ENCODE measurements at regions not wholly inside any gene's neighbourhood (a gene's known extent, or its start where the extent isn't known, plus 50 kb on each side); places are given as distances from the start of the nearest gene placed in this dataset.

DNA sequence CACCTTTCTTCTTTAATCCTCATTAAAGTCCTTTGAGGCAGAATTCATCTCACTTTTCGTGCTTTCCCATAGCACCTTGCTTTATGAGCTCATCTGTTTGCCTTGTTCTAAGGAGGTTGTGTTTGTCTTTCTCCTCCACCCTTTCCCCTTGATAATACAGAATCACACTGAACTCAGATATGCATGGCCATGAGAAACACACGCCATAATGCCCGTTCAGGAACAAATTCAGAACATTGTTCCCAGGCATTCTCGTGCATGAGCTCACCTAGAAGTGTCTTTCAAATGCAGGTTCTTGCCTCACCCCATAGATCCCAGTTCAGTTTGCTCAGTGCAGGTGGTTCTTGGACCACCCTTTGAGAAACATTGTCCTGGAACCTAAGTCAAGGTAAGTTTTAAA is 71.1 kb downstream of the TMEM114 start:
- DNase-seq, result peak; percentile 64

DNA sequence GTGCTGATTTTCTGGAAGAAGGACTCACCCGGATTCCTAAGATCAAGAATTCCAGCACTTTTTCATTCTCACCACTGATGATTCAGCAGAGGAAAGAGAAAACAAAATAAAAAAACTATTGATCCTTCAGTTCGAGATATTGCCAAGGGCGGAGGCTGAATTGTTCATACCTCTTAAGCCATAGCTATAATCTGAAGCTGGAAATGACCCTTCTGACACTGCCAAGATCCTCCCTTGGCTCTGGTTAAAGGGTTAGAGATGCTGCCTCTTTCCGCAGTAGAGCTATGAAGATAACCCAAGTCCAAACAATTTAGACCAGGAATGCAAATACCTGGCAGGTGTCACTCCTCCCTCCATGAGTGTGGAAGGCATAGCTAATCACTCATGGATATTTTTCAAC is 73.0 kb downstream of the TMEM114 start:
- no peak for DNase-seq

DNA sequence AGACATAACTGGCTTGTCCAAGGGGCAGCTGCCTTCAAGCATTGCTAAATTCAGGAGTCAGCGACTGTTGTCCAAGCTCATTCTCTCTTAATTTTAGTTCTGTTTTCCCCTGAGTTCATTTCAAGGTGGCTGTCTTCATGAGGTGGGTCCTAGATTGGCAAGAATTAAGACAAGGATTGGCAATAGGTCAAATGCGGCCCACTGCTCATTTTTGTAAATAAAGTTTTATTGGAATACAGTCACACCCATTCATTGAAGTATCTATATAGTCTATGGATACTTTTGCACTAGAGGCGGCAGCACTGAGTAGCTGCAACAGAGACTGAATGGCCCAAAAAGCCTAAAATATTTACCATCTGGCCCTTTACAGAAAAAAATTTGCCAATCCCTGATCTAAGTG is 73.8 kb downstream of the TMEM114 start:
- no peak for DNase-seq

DNA sequence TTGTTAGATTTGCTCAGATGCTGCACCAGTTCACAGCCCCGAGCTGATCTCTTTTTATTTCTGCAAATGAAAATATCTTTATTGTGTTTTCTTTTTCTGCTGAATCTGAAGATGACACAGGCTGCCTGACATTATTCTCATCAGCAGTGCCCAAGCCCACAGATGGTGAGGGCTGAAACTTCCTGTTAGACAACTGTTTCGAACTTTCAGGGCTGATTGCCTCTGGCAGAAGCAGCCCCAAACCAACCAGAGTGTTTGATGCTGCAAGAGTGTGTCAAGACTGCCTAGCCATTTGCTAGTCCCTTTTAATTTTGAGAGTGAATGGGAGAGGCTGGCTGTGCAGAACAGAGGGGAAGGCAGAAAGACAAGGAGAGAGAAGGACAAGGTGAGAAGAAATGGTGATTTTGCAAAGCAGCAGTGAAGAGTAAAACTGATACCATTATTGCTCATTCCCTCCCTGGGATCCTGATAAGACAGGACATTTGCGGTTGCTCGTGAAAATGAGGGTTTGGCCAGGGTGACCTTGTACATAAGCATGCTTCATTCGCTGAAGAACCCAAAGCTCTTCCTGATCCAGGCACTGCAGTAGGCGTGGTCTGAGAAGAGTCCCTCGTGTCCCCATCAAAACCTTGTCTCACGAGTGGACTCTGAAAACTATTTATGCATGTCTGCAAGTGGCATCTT is 77.2 kb downstream of the TMEM114 start:
- DNase-seq, result no peak

DNA sequence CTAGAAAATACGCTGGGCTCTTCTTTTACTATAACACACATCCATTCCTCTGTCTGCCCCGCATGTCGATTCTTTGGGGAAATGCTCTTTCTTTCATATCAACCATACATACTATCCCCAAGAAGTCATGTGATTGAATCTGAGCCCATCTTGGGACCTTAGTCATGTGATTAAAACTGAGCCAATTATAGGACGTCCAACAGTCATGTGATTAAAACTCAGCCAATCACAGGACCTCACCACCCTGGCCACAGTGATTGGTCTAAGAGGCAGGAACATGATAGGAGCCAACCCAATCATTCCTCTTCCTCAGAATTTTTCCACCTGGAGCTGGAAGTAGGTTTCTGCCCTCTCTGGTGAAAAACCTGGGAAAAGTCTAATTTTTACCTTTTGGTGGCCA is 78.8 kb downstream of the TMEM114 start:
- DNase-seq, result no peak

DNA sequence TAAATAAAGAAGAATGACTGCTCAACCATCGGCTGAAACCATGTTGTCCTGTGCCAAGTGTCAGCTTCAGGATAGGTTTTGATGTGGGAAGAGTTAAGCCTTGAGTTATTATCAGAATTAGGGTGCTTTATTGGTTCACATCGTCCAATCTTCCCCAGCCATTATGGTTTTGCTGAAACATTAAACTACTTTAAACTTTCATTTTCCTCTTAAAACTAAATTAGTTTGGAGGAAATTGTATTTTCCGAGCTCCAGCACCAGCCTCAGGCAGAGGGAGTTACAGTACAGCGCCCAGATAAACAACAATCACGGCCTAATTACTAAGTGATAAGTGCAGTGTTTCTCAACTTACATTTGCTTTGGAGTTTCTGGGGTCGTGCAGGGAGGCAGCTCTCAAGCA is 80.2 kb downstream of the TMEM114 start:
- no peak for DNase-seq

DNA sequence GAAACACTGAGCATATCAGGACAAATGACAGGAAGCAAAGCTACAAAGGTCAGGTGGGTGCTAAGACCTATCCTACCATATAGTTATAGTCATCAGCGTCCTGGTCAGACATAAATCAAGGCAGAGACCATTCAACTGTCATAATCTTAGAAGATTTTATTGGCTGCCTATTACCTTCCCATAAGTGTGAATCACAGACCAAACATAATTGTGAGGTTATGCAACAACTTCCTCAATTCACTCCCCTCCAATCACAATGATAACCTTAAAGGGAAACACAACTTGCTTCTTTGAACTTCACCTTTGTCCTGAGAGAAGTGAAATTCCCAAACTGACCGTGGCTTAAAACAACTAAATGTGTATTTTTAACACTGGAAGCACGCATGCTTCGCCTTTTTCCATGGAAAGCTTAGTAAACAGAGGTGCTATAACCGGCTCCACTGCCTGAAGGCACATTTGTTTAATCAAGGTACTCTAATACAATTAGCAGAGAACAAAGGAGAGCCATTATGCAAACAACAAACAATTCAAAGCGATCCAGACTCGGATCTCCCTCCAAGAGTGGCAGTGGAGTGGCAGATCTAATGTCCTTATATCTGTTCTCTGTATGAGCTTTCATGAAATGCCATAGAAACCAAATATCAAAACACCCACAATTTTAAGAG is 84.9 kb downstream of the TMEM114 start:
- peak; percentile 70 for DNase-seq

DNA sequence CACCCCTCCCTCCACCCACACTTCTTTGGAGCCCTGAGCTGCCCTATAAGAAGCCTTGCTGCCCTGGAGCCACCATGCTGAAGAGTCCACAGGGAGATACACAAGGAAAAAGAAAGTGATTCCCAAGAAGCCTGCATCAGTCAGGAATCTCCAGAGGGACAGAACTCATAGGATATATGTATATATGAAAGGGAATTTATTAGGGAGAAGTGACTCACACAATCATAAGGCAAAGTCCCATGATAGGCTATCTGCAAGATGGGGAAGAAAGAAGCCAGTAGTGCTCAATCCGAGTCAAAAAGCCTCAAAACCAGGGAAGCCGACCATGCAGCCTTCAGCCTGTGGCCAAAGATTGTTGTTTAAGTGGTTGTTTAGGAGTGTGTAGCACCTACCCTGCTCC is 87.9 kb downstream of the TMEM114 start:
- DNase-seq, result no peak

DNA sequence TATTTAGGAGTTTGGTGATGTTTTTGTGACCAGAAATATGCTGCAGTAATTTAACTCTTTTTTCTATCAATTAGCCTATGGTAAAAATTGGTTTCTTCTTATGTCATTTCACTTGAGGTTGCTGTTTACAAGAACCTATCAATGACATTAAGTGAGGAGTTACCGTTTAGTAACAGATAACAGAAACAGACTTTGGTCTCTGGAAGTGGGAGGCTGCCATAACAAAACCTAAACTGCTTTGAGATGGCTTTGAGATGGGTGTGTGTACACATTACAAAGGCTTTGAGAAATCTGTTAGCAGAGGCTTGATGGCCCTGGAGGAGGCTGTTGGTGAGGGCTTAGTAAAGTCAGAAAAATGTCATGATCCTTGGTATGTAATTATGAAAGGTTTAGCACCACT is 90.0 kb downstream of the TMEM114 start:
- no peak for DNase-seq

DNA sequence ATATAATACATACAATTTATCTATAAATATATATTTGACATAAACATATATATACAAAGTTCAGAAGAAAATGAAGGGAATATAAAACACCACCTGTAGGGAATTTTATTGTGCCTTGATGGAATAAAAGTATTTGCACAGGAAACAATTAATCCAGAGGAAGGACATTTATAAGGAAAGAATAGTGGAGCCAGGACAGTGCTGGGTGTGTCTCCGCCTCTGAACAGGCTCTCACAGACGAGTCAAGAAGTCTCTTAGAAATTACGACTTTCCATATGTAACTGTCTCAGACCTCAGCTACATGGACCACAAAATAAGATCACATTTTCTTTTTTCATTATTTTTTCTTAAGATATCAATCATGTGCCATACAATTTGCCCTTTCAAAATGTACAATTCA is 93.9 kb downstream of the TMEM114 start:
- no peak for DNase-seq

DNA sequence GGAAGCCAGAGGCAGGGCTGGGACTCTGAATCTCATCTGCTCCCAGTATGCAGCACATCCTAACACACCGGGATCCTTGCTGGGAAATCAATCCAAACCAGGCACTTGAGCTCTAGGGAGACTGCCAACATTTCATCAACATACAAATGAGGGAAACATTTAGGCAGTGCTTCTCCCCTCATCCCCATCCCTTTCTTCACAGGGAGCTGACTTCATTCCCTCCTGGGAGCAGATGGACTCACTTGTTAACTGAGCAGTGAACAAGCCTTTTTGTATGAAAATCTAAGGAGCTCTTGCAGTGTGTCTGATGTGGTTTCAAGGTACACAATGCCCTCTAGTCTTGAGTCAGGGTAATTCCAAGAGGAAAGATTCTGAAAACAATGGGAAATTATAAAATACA is 96.3 kb downstream of the TMEM114 start:
- DNase-seq, result peak; percentile 33

DNA sequence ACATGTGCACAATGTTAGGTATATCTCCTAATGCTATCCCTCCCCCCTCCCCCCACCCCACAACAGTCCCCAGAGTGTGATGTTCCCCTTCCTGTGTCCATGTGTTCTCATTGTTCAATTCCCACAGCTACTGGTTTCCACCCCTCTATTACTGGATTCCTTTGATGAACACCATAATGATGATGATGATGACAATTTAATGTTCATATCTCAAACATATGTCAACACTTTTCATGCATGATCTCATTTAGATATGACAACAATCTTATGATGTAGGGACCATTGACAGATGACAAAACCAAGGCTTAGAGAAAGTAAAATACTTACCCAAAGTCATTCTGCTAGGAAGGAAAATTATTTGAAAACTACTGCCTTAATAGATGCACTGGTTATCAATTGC is 97.6 kb downstream of the TMEM114 start:
- no peak for DNase-seq

DNA sequence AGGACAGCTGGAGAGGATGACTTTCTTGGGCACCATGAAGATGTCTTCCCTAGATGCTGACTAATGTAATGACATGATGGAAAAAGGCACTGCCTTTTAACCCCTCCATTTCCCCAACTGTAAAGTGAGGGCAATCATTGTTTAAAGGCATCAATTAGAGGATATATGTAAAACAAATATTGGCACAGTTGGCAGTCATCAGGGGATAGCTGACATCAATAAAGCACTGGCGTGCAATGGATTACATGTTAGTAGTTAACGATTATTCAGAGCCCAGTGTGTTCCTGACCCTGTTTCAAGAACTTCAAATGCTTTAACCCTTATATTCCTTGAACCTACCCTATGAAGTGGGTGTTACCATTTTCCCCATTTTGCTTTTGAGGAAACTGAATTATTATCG is 100.7 kb downstream of the TMEM114 start:
- DNase-seq, result no peak

DNA sequence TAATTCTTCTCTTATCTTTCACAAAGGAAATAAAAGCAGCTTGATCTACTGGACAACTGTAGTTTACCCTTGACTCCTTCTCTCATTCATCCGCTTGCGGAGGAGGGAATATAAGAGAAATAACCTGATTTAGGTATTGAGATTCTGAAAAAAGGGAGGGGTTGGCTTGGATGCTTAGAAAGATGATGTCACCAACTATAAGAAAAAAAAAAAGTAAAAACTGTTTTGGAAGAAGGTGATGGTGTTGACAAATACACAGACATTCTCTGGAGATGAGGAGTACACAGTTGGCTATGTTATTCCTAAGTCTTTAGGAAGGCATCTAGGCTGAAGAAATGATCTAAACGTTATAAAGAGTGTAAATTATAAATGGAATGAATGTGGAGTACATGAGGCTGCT is 103.3 kb downstream of the TMEM114 start:
- no peak for DNase-seq

DNA sequence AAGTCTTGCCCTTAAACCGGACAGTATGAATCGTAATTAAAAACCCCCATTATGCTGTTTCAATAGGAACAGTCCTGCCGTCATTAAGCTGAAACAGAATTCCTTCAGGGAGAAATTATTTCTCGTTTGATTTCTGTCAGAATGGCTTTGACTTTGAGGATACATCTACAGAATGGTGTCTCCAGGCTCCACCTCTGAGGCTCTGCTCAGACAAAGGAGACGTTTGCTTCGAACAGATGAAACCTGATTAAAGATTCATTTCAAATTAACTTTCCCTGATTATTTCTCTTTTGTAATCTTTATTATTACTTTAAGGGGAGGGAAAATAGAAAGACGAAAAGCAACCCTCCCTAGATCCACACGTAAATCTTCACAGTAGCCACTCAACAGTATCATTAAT is 106.9 kb downstream of the TMEM114 start:
- DNase-seq, result no peak

DNA sequence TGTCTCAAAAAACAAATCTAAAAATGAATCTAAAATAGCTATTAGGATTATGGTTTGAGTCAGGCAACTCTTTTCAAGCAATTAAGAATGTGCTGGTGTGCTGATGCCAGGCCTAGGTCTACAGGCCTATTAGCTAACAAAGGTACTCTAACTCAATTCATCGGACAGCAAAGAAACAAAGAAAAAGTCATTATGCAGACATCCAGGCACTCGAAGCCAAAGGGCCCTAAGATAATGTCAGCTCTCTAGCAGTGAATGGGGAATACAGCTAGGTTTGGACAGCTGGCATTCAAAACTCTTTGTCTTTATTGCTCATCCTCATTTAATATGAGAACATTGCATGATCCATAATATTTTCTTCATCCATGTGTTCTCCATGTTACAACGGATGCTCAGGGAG is 108.5 kb downstream of the TMEM114 start:
- DNase-seq, result no peak

DNA sequence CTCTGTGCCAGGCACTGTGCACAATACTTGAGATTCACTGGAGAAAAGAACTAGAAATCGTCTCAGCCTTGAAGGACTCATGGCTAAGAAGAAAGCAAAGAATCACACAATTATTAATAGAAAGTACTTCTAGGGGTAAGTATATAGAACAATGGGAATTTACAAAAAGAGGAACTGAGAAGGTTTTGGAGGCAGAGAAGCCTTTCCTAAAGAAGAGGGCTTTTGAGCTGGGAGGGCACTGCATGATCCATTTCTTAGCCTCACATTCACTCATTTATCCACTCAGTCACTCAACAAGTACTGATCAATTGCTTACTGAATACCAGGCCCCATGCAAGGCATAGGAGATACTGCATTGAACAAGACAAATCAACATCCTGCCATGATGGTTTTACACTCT is 113.5 kb downstream of the TMEM114 start:
- no peak for DNase-seq

DNA sequence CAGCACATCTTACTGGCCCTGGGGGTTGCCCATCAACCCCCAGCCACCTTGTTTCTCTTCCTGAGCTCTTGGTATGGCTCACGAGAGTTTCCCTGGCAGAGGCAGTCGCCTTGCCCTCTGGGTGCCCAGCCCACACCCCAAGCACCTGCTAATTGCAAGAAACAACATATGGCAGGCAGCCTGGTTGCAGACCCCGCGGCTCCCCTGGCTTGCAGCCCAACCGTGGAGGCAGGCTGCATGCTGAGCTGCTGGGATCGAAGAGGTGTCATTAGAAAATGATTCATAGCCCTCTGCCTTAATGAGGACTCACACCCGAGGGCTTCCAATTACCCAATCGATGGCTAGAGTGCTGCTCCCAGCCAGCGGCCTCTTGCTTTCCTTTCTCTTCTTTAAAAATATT is 115.7 kb downstream of the TMEM114 start:
- no peak for DNase-seq

DNA sequence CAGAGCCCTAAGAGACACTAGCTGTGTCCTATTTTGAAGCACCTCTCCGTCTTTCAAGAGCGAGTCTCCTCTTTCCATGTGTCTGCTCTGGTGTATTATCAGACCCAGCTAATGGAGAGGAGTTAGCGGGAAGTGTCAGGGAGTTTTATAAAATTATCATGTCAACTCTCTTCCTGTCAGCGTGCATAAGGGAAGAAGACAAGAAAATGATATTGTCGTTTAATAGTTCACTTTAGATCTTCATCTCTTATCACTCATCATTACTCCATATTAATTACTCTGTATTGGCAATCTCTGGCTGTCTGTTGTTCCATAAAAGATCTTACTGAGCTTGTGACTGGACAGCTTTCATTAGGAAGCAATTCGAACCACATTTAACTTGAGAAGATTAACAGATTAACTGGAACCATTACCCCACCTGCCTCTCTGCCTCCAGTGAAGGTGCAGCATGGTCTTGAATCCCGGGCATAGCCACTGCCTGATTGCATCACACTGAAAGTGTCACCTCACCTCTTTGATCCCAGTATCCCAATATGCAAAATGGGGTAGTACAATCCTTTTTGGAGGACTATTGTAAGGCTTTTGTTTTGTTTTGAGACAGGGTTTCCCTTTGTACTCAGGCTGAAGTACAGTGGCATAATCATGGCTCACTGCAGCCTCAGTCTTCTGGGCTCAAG is 121.1 kb downstream of the TMEM114 start:
- no peak for DNase-seq

DNA sequence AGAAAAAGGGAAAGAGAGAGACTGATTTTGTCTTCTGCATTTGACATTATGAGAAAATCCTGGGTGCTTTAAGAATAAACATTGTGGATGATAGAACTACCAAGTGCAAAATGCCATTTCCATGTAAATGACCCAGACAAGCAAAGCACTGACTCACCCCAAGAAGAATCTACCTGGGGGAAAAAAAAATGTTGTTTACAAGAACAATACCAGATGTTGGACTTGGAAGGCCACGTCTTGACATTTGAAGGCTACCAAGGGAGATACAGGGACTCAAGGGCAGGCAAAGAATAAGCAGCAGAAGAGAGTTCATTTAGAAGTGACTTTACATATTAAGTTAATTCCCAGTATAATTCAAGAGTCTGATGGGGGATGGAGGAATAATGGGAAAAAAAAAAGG is 125.3 kb downstream of the TMEM114 start:
- no peak for DNase-seq

DNA sequence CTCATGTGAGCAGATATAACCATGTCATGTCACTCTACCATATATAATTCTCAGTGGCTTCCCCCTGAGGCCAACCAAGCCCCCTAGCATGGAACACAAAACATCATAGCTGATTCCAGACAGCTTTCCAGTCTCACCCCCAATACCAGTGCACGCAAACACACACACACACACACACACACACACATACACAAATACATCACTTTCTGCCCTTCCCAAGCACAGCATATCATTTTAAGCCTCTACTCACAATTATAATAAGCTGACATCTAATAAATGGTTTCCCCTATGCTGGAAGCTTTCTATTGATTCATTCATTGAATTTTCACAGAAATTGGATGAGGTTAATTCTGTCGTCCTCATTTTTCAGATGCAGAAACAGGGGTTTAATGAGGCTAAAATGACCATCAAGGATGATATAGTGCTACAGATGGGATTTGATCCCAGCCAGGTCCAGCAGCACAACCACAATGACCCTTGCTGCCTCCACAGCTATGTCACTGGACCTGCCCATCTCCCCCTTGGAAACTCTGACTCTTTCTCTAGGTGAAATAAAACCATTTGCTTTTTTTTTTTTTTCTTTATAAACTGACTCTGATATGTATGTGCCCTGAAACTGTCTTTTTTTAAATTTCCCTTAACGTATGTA is 131.1 kb downstream of the TMEM114 start:
- DNase-seq, result no peak

DNA sequence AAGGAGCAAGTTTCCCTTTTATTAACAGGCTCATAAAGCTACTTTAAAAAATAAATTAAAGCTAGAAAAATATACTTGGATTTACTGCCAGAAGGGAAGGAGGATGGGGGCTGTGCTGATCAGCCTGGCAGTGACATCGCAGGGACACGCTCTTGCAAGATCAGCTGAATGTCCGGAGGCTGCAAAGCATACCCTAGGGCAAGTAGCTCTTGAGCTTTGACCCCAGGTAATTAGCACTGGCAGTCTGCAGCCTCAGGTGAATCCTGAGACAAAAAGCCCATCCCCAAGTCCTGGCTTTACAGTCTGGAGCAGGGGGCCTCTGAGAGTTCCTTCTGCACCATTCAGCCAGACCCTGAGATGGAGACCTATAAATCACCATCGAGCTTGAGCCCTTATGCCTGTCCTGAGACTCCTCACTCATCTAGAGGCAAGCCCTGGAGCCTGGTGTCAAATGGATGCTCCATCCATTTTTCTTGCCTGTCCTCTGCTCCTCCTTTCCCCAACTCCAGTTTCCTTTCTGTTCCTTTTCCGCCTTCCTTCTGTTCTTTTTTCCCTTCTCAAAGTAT is 131.7 kb downstream of the TMEM114 start:
- no peak for DNase-seq

DNA sequence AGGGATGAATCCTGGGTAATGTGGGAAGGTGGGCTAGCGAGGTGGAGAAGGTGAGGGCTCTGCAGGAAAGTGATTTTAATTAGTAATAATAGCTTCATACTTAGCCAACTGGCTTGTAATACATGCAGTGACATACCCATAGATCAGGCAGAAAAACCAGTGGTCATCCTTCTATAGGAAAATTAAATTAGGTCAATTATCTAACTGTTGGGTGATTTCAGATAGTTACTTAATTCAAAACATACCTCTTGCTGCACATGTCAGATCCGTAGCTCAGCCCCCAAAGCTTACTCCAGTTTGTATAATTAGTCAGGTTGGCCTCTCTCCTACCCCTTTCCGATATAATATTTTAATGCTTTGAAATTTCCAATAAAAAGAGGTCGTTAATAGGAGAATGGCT is 137.0 kb downstream of the TMEM114 start:
- no peak for DNase-seq

DNA sequence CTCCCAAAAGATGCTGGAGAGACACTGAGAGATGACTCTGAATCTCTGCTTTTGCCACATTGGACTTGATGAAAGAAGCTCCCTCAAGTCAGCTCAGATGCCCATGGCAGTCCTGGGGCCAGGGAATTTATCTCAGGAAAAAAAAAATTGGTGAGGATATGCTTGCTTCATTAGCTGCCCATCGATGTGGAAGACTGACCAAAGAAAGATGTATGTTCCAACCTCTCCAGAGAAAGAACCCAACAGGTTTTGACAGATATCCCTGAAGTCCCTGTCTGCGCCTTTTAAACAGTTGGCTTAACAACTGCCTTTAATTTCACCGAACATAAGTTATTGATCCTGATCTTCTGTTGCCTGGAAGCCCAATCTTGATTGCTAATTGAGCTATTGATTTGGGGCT is 137.4 kb downstream of the TMEM114 start:
- DNase-seq, result no peak
